Osteocyte (in vitro differentiated cells): ENCODE measurements at regions not wholly inside any gene's neighbourhood (a gene's known extent, or its start where the extent isn't known, plus 50 kb on each side); places are given as distances from the start of the nearest gene placed in this dataset.

Experiments used
- DNase-seq: peaks from one replicate; pipeline ENCODE4 v3.0.0; 2021; ENCODE audit warnings: mixed read lengths; ENCODE audit not compliant: unreplicated experiment; ENCODE audit errors: extremely low spot score
- H3K27ac Mint-ChIP-seq: one replicate; pipeline ENCODE4 v1.8.0; 2021; ENCODE audit warnings: mild to moderate bottlenecking, mixed read lengths; ENCODE audit not compliant: unreplicated experiment
- H3K27me3 Mint-ChIP-seq: one replicate; pipeline ENCODE4 v1.8.0; 2021; ENCODE audit warnings: mixed read lengths; ENCODE audit not compliant: unreplicated experiment
- H3K36me3 Mint-ChIP-seq: one replicate; pipeline ENCODE4 v1.8.0; 2021; ENCODE audit warnings: mixed read lengths; ENCODE audit not compliant: unreplicated experiment
- H3K4me1 Mint-ChIP-seq: one replicate; pipeline ENCODE4 v1.8.0; 2021; ENCODE audit warnings: mixed read lengths; ENCODE audit not compliant: unreplicated experiment
- H3K4me3 Mint-ChIP-seq: one replicate; pipeline ENCODE4 v1.8.0; 2021; ENCODE audit warnings: mild to moderate bottlenecking, moderate library complexity, mixed read lengths; ENCODE audit not compliant: unreplicated experiment
- H3K9me3 Mint-ChIP-seq: one replicate; pipeline ENCODE4 v1.8.0; 2021; ENCODE audit warnings: mixed read lengths; ENCODE audit not compliant: unreplicated experiment
- TF ChIP-seq, protein P1 (sequence below): fragments of 200-600 bp; sonication (generic); IDR thresholded peaks from 2 replicates; pipeline ENCODE4 v1.5.0; 2021; ENCODE audit warnings: antibody characterized with exemption, mild to moderate bottlenecking, moderate library complexity

DNA sequence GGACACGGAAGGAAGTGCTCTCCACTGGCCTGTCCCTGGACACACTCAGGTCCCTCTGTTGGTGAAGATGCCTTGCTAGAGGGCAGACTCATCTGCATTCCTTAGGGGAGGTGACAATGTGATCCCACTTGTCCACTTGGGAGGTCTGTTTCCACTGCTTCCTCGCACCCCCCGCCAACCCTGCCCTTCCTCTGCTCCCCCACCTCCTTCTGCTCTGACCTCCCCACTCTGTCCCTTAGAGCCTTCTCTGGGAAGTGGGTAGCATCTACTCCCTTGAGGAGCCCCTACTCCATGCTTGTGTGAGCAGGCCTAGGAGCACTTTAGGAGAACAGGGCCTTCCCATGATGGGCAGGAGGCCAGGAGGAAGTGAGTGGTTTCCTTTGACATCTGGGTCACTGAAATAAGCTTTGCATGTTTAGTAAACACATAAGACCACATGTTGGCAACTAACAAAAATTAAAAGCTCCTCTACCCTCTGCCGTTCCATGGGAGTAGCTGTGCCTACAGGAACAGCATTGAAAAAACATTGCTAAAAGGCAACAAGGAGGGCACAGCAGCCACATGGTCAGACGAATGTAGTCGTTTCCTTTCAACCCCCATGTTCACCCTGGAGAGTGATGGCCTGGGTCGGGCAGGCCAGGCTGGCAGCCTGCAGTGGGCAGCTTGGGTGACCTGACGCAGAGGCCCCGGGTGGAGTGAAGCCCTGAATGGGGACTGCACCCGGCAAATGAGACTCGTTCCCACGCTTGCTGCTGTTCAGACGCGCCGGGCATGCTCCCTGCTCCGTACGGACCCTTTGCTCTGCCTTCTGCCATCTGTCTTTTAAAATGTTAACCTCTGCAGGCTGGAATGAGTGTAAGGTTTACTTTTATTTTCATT lies 634.0 kb downstream of the IRX1 start:
- Mint-ChIP-seq H3K36me3 (no peaks in the 10 kb centered on the region), H3K4me1 (no peaks in the 10 kb centered on the region)
- no peak for DNase-seq

DNA sequence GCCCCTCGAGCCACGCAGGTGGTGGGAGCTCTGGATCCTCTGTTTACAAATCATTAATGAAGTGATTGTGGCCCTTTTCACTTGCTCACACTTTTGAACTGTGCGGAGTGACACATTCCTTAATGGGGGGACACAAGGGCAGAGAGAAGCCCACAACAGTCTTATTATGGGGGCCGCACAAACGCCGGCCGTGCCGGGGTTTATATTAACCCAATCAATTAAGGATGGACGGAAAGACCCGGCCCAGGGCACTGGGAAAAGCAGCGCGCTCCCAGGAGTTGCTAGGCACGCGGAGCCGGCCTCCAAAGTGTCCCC lies 634.8 kb downstream of the IRX1 start:
- TF ChIP-seq, protein P1, sequence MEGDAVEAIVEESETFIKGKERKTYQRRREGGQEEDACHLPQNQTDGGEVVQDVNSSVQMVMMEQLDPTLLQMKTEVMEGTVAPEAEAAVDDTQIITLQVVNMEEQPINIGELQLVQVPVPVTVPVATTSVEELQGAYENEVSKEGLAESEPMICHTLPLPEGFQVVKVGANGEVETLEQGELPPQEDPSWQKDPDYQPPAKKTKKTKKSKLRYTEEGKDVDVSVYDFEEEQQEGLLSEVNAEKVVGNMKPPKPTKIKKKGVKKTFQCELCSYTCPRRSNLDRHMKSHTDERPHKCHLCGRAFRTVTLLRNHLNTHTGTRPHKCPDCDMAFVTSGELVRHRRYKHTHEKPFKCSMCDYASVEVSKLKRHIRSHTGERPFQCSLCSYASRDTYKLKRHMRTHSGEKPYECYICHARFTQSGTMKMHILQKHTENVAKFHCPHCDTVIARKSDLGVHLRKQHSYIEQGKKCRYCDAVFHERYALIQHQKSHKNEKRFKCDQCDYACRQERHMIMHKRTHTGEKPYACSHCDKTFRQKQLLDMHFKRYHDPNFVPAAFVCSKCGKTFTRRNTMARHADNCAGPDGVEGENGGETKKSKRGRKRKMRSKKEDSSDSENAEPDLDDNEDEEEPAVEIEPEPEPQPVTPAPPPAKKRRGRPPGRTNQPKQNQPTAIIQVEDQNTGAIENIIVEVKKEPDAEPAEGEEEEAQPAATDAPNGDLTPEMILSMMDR = no peak
- no peak for DNase-seq
- Mint-ChIP-seq H3K27me3 (no peaks in the 10 kb centered on the region), H3K4me1 (no peaks in the 10 kb centered on the region), H3K36me3 (no peaks in the 10 kb centered on the region), H3K9me3 (peaks cover 39% of the 10 kb centered on the region), H3K27ac (no peak overlapping the region), H3K4me3 (no peak overlapping the region)

More for the DNA sequence above, 634.0 kb downstream of the IRX1 start:
- TF ChIP-seq, protein P1 = no peak
- Mint-ChIP-seq H3K4me3 (no peak overlapping the region), H3K27me3 (no peaks in the 10 kb centered on the region), H3K9me3 (peaks cover 33% of the 10 kb centered on the region), H3K27ac (no peak overlapping the region)

DNA sequence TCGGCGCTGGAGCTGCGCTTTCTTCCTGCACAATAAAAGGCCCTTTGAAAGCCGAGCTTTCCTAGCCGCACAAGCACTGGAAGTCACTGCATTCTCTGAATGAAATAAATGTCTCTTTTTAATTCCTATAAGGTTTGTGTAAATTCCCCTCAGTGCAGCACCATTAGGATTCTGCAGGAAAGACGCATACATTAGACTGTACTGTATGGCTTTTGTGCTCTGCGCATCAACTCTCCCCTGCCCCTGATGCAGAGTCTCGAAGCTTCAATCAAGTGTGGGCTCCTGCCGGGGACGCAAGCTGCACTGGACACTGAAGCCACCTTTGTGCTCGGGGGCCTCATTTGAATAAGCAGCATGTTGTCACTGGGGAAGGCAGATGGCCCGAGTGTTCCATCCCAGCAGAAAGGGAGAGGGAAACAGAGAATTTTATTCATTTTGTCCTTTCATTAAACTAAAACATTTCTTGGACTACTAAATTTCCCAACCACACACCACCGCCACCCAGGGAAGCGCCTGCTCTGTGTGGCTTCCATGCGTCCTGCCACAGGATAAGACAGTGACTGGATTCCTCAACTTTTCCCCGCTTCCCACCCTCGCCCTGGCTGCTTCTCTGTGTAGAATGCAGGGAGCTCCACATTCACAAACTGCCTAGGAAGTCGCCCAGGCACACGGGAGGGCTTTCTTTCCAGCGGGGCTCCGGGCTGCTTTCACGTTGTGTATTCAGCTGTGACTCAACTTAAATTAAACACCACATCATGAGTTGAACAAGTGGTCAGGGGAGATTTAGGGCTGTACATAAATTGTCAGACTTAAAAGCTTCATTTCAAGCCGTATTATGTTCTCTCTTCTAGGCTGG lies 635.4 kb downstream of the IRX1 start:
- no peaks in the 10 kb centered on the region for H3K27me3 Mint-ChIP-seq
- TF ChIP-seq, protein P1 = no peak
- peaks cover 34% of the 10 kb centered on the region for H3K9me3 Mint-ChIP-seq
- no peak for DNase-seq
- H3K27ac Mint-ChIP-seq = no peak overlapping the region
- no peaks in the 10 kb centered on the region for H3K4me1 Mint-ChIP-seq
- no peak overlapping the region for H3K4me3 Mint-ChIP-seq
- no peaks in the 10 kb centered on the region for H3K36me3 Mint-ChIP-seq

DNA sequence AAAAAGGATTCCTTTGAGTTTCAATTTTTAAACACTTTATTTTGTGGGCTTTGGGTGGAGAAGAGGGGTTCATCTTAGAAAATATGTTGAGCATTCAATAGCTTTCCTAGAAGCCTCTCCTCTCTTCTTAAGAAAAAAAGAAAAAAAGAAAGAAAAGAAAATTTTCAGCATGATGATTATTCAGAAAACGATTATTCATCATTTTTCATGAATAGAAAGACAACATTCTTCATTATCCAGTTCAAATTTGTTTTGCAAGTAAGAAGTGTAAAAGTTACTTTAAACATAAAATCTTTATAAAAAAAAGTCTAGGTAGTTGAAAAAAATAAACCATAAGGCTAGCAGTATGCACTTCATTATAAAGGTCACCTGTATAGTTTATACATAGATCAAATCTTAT lies 636.5 kb downstream of the IRX1 start:
- Mint-ChIP-seq H3K36me3 (no peaks in the 10 kb centered on the region), H3K9me3 (peaks cover 31% of the 10 kb centered on the region), H3K27me3 (no peaks in the 10 kb centered on the region), H3K4me3 (no peak overlapping the region), H3K4me1 (no peaks in the 10 kb centered on the region), H3K27ac (no peak overlapping the region)
- DNase-seq = no peak
- TF ChIP-seq, protein P1 = no peak

DNA sequence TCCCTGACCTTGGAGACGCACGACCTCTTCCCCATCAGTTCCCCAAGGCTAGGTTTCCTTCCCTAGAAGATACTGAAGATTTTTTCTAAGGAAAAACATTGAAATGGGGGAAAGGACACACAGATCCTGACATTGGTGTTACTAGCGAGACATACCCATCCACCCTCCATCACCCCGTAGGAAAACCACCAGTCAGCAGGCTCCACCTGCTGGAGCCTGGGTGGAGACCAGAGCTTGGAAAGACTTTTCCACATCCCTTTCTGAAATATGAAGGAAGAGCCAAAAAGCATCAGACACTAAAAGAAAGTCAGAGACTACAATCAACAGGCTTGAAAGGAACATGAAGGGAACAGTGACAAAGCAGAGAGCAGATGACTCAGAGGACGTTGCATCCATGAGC lies 638.0 kb downstream of the IRX1 start:
- no peaks in the 10 kb centered on the region for H3K4me1 Mint-ChIP-seq
- no peak for DNase-seq
- H3K9me3 Mint-ChIP-seq = peaks cover 40% of the 10 kb centered on the region
- TF ChIP-seq, protein P1 = no peak
- H3K36me3 Mint-ChIP-seq = no peaks in the 10 kb centered on the region
- no peaks in the 10 kb centered on the region for H3K27me3 Mint-ChIP-seq
- no peak overlapping the region for H3K27ac Mint-ChIP-seq
- H3K4me3 Mint-ChIP-seq = no peak overlapping the region
